Fibroblast of lung (primary cell): ENCODE measurements at regions not wholly inside any gene's neighbourhood (a gene's known extent, or its start where the extent isn't known, plus 50 kb on each side); places are given as distances from the start of the nearest gene placed in this dataset.

Experiments used
- DNase-seq, 2 donors: peaks; one replicate each; pipeline versions ENCODE4 v3.0.0 to v3.0.0-alpha.2; 2010; ENCODE audit warnings: low read depth in 2 of 2
- H2AFZ ChIP-seq: 2 replicates; pipeline ENCODE4 v1.5.1; 2012; ENCODE audit warnings: low read length, control low read depth, inconsistent platforms
- H3K27ac ChIP-seq: 2 replicates; pipeline ENCODE4 v1.5.1; 2011; ENCODE audit warnings: low read length, control low read depth; ENCODE audit not compliant: insufficient read depth
- H3K27me3 ChIP-seq: 2 replicates; pipeline ENCODE4 v1.5.1; 2011; ENCODE audit warnings: mild to moderate bottlenecking, low read length; ENCODE audit not compliant: control insufficient read depth, insufficient read depth
- H3K36me3 ChIP-seq: 2 replicates; pipeline ENCODE4 v1.5.1; 2011; ENCODE audit warnings: low read length; ENCODE audit not compliant: control insufficient read depth, insufficient read depth
- H3K4me1 ChIP-seq: 2 replicates; pipeline ENCODE4 v1.5.1; 2011; ENCODE audit warnings: low read length; ENCODE audit not compliant: control insufficient read depth, insufficient read depth; ENCODE audit errors: extremely low read depth
- H3K4me2 ChIP-seq: 2 replicates; pipeline ENCODE4 v1.5.1; 2011; ENCODE audit warnings: low read length, control low read depth; ENCODE audit not compliant: insufficient read depth; ENCODE audit errors: extremely low read depth
- H3K4me3 ChIP-seq, 4 experiments: fragments of 200-600 bp in 1 of 4; sonication (generic) in 1 of 4; replicated peaks in 1 of 4; 2 replicates each; pipeline ENCODE4 v1.5.1; 2011 to 2016; ENCODE audit warnings: low read length in 4 of 4, low read depth in 3 of 4, mild to moderate bottlenecking in 3 of 4, control low read depth in 2 of 4, inconsistent platforms in 1 of 4, mixed read lengths in 1 of 4; ENCODE audit not compliant: insufficient read depth in 1 of 4; ENCODE audit errors: control extremely low read depth in 1 of 4
- H3K79me2 ChIP-seq: 2 replicates; pipeline ENCODE4 v1.5.1; 2012; ENCODE audit warnings: mild to moderate bottlenecking, low read length, inconsistent platforms; ENCODE audit not compliant: control insufficient read depth, insufficient read depth
- H3K9ac ChIP-seq: 2 replicates; pipeline ENCODE4 v1.5.1; 2011; ENCODE audit warnings: mild to moderate bottlenecking, low read length, control low read depth; ENCODE audit not compliant: insufficient read depth
- H3K9me3 ChIP-seq: 2 replicates; pipeline ENCODE4 v1.5.1; 2012; ENCODE audit warnings: low read depth, low read length; ENCODE audit not compliant: control insufficient read depth, insufficient read depth
- H4K20me1 ChIP-seq: 2 replicates; pipeline ENCODE4 v1.5.1; 2011; ENCODE audit warnings: low read length; ENCODE audit not compliant: control insufficient read depth, insufficient read depth; ENCODE audit errors: extremely low read depth
- CTCF ChIP-seq, 2 donors: IDR thresholded peaks in 1 of 2; conservative IDR thresholded peaks in 1 of 2; 1 replicate in 1 of 2; 2 replicates in 1 of 2; pipeline ENCODE4 v1.5.1; 2011 to 2012; ENCODE audit warnings: low read length in 2 of 2, control low read depth in 1 of 2, inconsistent platforms in 1 of 2, low read depth in 1 of 2, mild to moderate bottlenecking in 1 of 2
- EZH2 ChIP-seq: IDR thresholded peaks from 2 replicates; pipeline ENCODE4 v1.5.1; 2012; ENCODE audit warnings: low read length, control low read depth, mild to moderate bottlenecking; ENCODE audit errors: missing control alignments

GRCh38 chr17:36791942-36792475, 145.3 kb upstream of the LHX1 start:
- Histone ChIP-seq H3K36me3 (no peaks in the 10 kb centered on the region), H3K4me2 (no peak overlapping the region), H3K9me3 (no peaks in the 10 kb centered on the region), H3K4me3 (no peak overlapping the region), H3K27me3 (peaks cover 13% of the 10 kb centered on the region), H3K27ac (no peak overlapping the region), H3K4me1 (no peaks in the 10 kb centered on the region), H4K20me1 (no peaks in the 10 kb centered on the region), H3K79me2 (no peaks in the 10 kb centered on the region), H2AFZ (no peak overlapping the region), H3K9ac (no peak overlapping the region)
- DNase-seq, result no peak
- TF ChIP-seq EZH2 (no peak), CTCF (conservative IDR thresholded peaks at IDR 0.05 in 1 of 2, IDR thresholded peaks at IDR 0.05 in 1 of 2; ENCODE audit: low read depth in 1 of 2, low read length in 2 of 2) (no peak)

- no peaks in the 10 kb centered on the region for H3K9me3 ChIP-seq
- no peaks in the 10 kb centered on the region for H3K36me3 ChIP-seq
- TF ChIP-seq CTCF (conservative IDR thresholded peaks at IDR 0.05 in 1 of 2, IDR thresholded peaks at IDR 0.05 in 1 of 2; ENCODE audit: low read depth in 1 of 2, low read length in 2 of 2) (no peak), EZH2 (no peak)
- H3K9ac ChIP-seq, result no peak overlapping the region
- H3K4me2 ChIP-seq, result no peak overlapping the region
- H4K20me1 ChIP-seq, result no peaks in the 10 kb centered on the region
- no peaks in the 10 kb centered on the region for H3K4me1 ChIP-seq
- no peak overlapping the region for H3K4me3 ChIP-seq
- no peak overlapping the region for H2AFZ ChIP-seq
- H3K27ac ChIP-seq, result no peak overlapping the region
- H3K27me3 ChIP-seq, result peaks cover 13% of the 10 kb centered on the region
- no peaks in the 10 kb centered on the region for H3K79me2 ChIP-seq
- no peak for DNase-seq
These were observed 144.4 kb upstream of the LHX1 start for GRCh38 chr17:36792849-36793248.

- Histone ChIP-seq H3K4me2 (no peak overlapping the region), H3K36me3 (no peaks in the 10 kb centered on the region), H3K4me3 (no peak overlapping the region), H3K9ac (no peak overlapping the region), H3K4me1 (no peaks in the 10 kb centered on the region), H4K20me1 (no peaks in the 10 kb centered on the region), H3K9me3 (no peaks in the 10 kb centered on the region), H3K79me2 (no peaks in the 10 kb centered on the region), H3K27ac (no peak overlapping the region), H3K27me3 (peaks cover 13% of the 10 kb centered on the region), H2AFZ (no peak overlapping the region)
- no peak for DNase-seq
- TF ChIP-seq EZH2, result no peak
These were observed 143.3 kb upstream of the LHX1 start for GRCh38 chr17:36793976-36794375.
